Right lobe of liver (tissue), 6 donors: ENCODE measurements at regions not wholly inside any gene's neighbourhood (a gene's known extent, or its start where the extent isn't known, plus 50 kb on each side); places are given as distances from the start of the nearest gene placed in this dataset.

Experiments
- ATAC-seq, 4 donors: fragments of 200-7000 bp; cut with Tn5 transposase; one replicate each; pipeline ENCODE4 v1.9.1; 2020; ENCODE audit warnings: mild to moderate bottlenecking in 4 of 4, moderate library complexity in 4 of 4
- DNase-seq, 3 donors: peaks; one replicate each; pipeline ENCODE4 v3.0.0-alpha.2; 2020
- H3K27ac ChIP-seq, 3 donors: fragments of 200-600 bp; one replicate each; pipeline ENCODE4 v1.8.0; 2022
- H3K27me3 ChIP-seq, 2 donors: fragments of 200-600 bp; one replicate each; pipeline ENCODE4 v1.8.0; 2022
- H3K36me3 ChIP-seq, 4 donors: fragments of 200-600 bp; sonication (generic) in 1 of 4; one replicate each; pipeline versions ENCODE4 v1.5.1 to v1.8.0; 2017 to 2022; ENCODE audit warnings: control low read depth in 1 of 4
- H3K4me1 ChIP-seq, 4 donors: fragments of 200-600 bp; sonication (generic) in 1 of 4; one replicate each; pipeline versions ENCODE4 v1.5.1 to v1.8.0; 2017 to 2022; ENCODE audit warnings: control low read depth in 1 of 4
- H3K4me3 ChIP-seq, 3 donors: fragments of 200-600 bp; one replicate each; pipeline ENCODE4 v1.8.0; 2022
- H3K9me3 ChIP-seq, 4 donors: fragments of 200-600 bp; sonication (generic) in 1 of 4; one replicate each; pipeline versions ENCODE4 v1.5.1 to v1.8.0; 2017 to 2022; ENCODE audit warnings: control low read depth in 1 of 4
- POLR2A ChIP-seq: fragments of 450-650 bp; IDR thresholded peaks from one replicate; pipeline ENCODE4 v1.6.1; 2017; ENCODE audit warnings: antibody characterized with exemption, mild to moderate bottlenecking
- WGBS: methylation state at CpG from one replicate; pipeline ENCODE4 v1.1.6; 2018; ENCODE audit warnings: low coverage, low lambda C conversion rate; ENCODE audit not compliant: insufficient coverage; ENCODE audit errors: missing lambda C conversion rate; 5-methylcytosine and 5-hydroxymethylcytosine counted together
- intact Hi-C, 2 donors: fragments of 100-400 bp; cut with DNase I; formaldehyde crosslinking; loops; one replicate each; pipeline versions ENCODE4 v1.11.2 to v1.14.1; 2022
- TF ChIP-seq, protein P1 (sequence below), 4 donors: fragments of 200-600 bp in 3 of 4; fragments of 450-650 bp in 1 of 4; IDR thresholded peaks; one replicate each; pipeline versions ENCODE4 v1.5.1 to v1.8.0; 2016 to 2022; ENCODE audit warnings: antibody characterized with exemption in 4 of 4, mild to moderate bottlenecking in 2 of 4
- donor health status: DM: no; HTN: yes; CAD: no.
- donor health status: DM: no; HTN: no; CAD: no.
- donor health status: DM: no; HTN: no; CAD: no.
- donor health status: DM: no; HTN: yes; CAD: no.
- donor health status: DM: no; HTN: yes; CAD: no.

DNA sequence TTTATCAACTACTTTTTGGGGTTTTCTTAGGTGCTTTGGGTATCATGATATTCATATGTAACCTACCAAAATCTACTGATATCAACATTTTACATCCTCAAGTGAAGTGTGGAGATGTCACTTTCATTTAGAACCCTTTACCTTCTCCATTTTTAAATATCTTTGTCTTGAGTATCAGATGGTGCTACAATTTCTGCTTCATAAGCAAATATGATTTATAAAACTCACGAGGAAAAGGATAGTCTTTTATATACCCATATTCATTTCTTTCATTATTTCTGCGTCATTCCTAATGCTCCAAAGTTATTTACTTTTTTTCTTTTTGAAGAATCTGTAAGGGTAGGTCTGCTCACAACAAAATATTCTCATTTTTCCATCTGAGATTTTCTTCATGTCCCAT is 991.7 kb downstream of the CDH11 start:
- ATAC-seq (no peak), DNase-seq (no peak)
- no peak for TF ChIP-seq POLR2A
- TF ChIP-seq, protein P1, sequence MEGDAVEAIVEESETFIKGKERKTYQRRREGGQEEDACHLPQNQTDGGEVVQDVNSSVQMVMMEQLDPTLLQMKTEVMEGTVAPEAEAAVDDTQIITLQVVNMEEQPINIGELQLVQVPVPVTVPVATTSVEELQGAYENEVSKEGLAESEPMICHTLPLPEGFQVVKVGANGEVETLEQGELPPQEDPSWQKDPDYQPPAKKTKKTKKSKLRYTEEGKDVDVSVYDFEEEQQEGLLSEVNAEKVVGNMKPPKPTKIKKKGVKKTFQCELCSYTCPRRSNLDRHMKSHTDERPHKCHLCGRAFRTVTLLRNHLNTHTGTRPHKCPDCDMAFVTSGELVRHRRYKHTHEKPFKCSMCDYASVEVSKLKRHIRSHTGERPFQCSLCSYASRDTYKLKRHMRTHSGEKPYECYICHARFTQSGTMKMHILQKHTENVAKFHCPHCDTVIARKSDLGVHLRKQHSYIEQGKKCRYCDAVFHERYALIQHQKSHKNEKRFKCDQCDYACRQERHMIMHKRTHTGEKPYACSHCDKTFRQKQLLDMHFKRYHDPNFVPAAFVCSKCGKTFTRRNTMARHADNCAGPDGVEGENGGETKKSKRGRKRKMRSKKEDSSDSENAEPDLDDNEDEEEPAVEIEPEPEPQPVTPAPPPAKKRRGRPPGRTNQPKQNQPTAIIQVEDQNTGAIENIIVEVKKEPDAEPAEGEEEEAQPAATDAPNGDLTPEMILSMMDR (IDR thresholded peaks at IDR 0.05), result no peak
- intact Hi-C loops, result no loop called here
- H3K4me1 ChIP-seq, result no peaks in the 10 kb centered on the region
- H3K27me3 ChIP-seq, result no peaks in the 10 kb centered on the region
- no peaks in the 10 kb centered on the region for H3K36me3 ChIP-seq
- no peak overlapping the region for H3K4me3 ChIP-seq
- no peaks in the 10 kb centered on the region for H3K9me3 ChIP-seq
- no peak overlapping the region for H3K27ac ChIP-seq
- WGBS, result 56% methylated on average over 2 of the region's 2 CpGs

- H3K4me3 ChIP-seq, result no peak overlapping the region
- H3K36me3 ChIP-seq, result no peaks in the 10 kb centered on the region
- intact Hi-C loops, result no loop called here
- TF ChIP-seq POLR2A, result no peak
- TF ChIP-seq, protein P1 (IDR thresholded peaks at IDR 0.05), result no peak
- 16% methylated on average over 2 of the region's 2 CpGs for WGBS
- H3K9me3 ChIP-seq, result no peaks in the 10 kb centered on the region
- no peaks in the 10 kb centered on the region for H3K27me3 ChIP-seq
- ATAC-seq, result no peak
- H3K4me1 ChIP-seq, result no peaks in the 10 kb centered on the region
- DNase-seq, result no peak
- H3K27ac ChIP-seq, result no peak overlapping the region
These were observed 999.7 kb downstream of the CDH11 start for GRCh38 chr16:64122177-64122576.

DNA sequence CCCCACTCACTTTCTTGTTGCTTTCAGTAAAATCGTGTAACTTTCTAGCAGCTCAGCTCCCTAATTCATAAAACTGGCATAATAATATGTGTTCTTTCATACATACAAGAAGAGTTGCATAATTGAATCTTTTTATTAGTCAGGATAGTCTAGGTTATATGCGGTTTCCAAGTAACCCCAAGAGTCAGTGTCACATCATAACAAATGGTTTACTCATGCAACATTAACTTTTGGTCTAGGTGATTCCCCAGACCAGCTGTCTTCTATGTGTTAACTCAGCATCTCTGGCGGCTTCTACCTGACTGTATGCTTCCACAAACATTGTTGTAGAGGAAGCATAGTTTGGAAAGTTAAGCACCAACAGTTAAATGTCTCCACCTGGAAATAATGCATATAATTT is 1000.4 kb downstream of the CDH11 start:
- DNase-seq, result no peak
- no peaks in the 10 kb centered on the region for H3K4me1 ChIP-seq

GRCh38 chr16:64116151-64116550 is 1005.7 kb downstream of the CDH11 start:
- TF ChIP-seq POLR2A, result no peak
- TF ChIP-seq, protein P1 (IDR thresholded peaks at IDR 0.05), result no peak
- no peak for DNase-seq
- Histone ChIP-seq H3K27me3 (no peaks in the 10 kb centered on the region), H3K4me1 (no peaks in the 10 kb centered on the region), H3K9me3 (no peaks in the 10 kb centered on the region), H3K36me3 (no peaks in the 10 kb centered on the region), H3K27ac (no peak overlapping the region), H3K4me3 (no peak overlapping the region)
- intact Hi-C loops, result no loop called here
- ATAC-seq, result no peak
- 43% methylated on average over 1 of the region's 1 CpG for WGBS

More for the DNA sequence above, 1000.4 kb downstream of the CDH11 start:
- Histone ChIP-seq H3K4me3 (no peak overlapping the region), H3K9me3 (no peaks in the 10 kb centered on the region), H3K27ac (no peak overlapping the region), H3K27me3 (no peaks in the 10 kb centered on the region), H3K36me3 (no peaks in the 10 kb centered on the region)
- ATAC-seq, result no peak
- intact Hi-C loops, result no loop called here
- 47% methylated on average over 3 of the region's 3 CpGs for WGBS
- TF ChIP-seq, protein P1 (IDR thresholded peaks at IDR 0.05), result no peak
- TF ChIP-seq POLR2A, result no peak

GRCh38 chr16:64109241-64109640 is 1012.6 kb downstream of the CDH11 start:
- 50% methylated on average over 2 of the region's 2 CpGs for WGBS
- Histone ChIP-seq H3K4me1 (no peaks in the 10 kb centered on the region), H3K9me3 (no peaks in the 10 kb centered on the region), H3K4me3 (no peak overlapping the region), H3K27me3 (no peaks in the 10 kb centered on the region), H3K27ac (no peak overlapping the region), H3K36me3 (no peaks in the 10 kb centered on the region)
- no peak for ATAC-seq
- no peak for TF ChIP-seq POLR2A
- TF ChIP-seq, protein P1 (IDR thresholded peaks at IDR 0.05), result no peak
- intact Hi-C loops, result no loop called here
- DNase-seq, result no peak
